ENCODE measurements at regions not wholly inside any gene's neighbourhood (a gene's known extent, or its start where the extent isn't known, plus 50 kb on each side); places are given as distances from the start of the nearest gene placed in this dataset.
A peak's percentile ranks its signal among the peaks of the same experiment; 100 is the strongest.

GRCh38 chr1:82158981-82159380 lies 358.2 kb downstream of the ADGRL2 start:
- H3K4me2 ChIP-seq (ENCODE audit: insufficient read depth, low read length) = no peak overlapping the region
- H3K79me2 ChIP-seq (ENCODE audit: insufficient read depth, low read length) = no peaks in the 10 kb centered on the region
- no peak overlapping the region for H3K27ac ChIP-seq (ENCODE audit: low read depth, low read length)
- no peaks in the 10 kb centered on the region for H4K20me1 ChIP-seq (ENCODE audit: insufficient read depth, low read length)
- TF ChIP-seq CTCF (IDR thresholded peaks at IDR 0.05; ENCODE audit: extremely low read depth, low read depth, low read length) = no peak
- H3K4me1 ChIP-seq (ENCODE audit: insufficient read depth, low read length) = no peaks in the 10 kb centered on the region
- no peak for DNase-seq (ENCODE audit: insufficient read length, low spot score, missing footprints)
- no peaks in the 10 kb centered on the region for H3K27me3 ChIP-seq (ENCODE audit: insufficient read depth, low read length)
- no peaks in the 10 kb centered on the region for H3K36me3 ChIP-seq (ENCODE audit: insufficient read depth, low read length)
- H2AFZ ChIP-seq (ENCODE audit: low read length) = no peak overlapping the region
- no peaks in the 10 kb centered on the region for H3K9me3 ChIP-seq (ENCODE audit: low read depth, low read length)
- H3K4me3 ChIP-seq (ENCODE audit: insufficient read depth, low read length) = no peak overlapping the region

- Histone ChIP-seq H3K9me3 (ENCODE audit: low read depth, low read length) (no peaks in the 10 kb centered on the region), H3K4me1 (ENCODE audit: insufficient read depth, low read length) (no peaks in the 10 kb centered on the region), H3K4me2 (ENCODE audit: insufficient read depth, low read length) (no peak overlapping the region), H4K20me1 (ENCODE audit: insufficient read depth, low read length) (no peaks in the 10 kb centered on the region), H3K36me3 (ENCODE audit: insufficient read depth, low read length) (no peaks in the 10 kb centered on the region), H3K79me2 (ENCODE audit: insufficient read depth, low read length) (no peaks in the 10 kb centered on the region), H3K27me3 (ENCODE audit: insufficient read depth, low read length) (no peaks in the 10 kb centered on the region), H3K27ac (ENCODE audit: low read depth, low read length) (no peak overlapping the region), H3K4me3 (ENCODE audit: insufficient read depth, low read length) (no peak overlapping the region), H2AFZ (ENCODE audit: low read length) (no peak overlapping the region)
- DNase-seq (ENCODE audit: insufficient read length, low spot score, missing footprints) = no peak
- no peak for TF ChIP-seq CTCF (IDR thresholded peaks at IDR 0.05; ENCODE audit: extremely low read depth, low read depth, low read length)
Measured at GRCh38 chr1:82154219-82154970, 353.7 kb downstream of the ADGRL2 start.

GRCh38 chr1:82153752-82154151 lies 353.0 kb downstream of the ADGRL2 start:
- no peak overlapping the region for H3K4me2 ChIP-seq (ENCODE audit: insufficient read depth, low read length)
- TF ChIP-seq CTCF (IDR thresholded peaks at IDR 0.05; ENCODE audit: extremely low read depth, low read depth, low read length) = no peak
- H3K36me3 ChIP-seq (ENCODE audit: insufficient read depth, low read length) = no peaks in the 10 kb centered on the region
- no peak overlapping the region for H2AFZ ChIP-seq (ENCODE audit: low read length)
- H3K9me3 ChIP-seq (ENCODE audit: low read depth, low read length) = no peaks in the 10 kb centered on the region
- no peaks in the 10 kb centered on the region for H4K20me1 ChIP-seq (ENCODE audit: insufficient read depth, low read length)
- DNase-seq (ENCODE audit: insufficient read length, low spot score, missing footprints) = peak; percentile 29
- no peaks in the 10 kb centered on the region for H3K4me1 ChIP-seq (ENCODE audit: insufficient read depth, low read length)
- no peaks in the 10 kb centered on the region for H3K79me2 ChIP-seq (ENCODE audit: insufficient read depth, low read length)
- H3K4me3 ChIP-seq (ENCODE audit: insufficient read depth, low read length) = no peak overlapping the region
- no peak overlapping the region for H3K27ac ChIP-seq (ENCODE audit: low read depth, low read length)
- no peaks in the 10 kb centered on the region for H3K27me3 ChIP-seq (ENCODE audit: insufficient read depth, low read length)

- H2AFZ ChIP-seq (ENCODE audit: low read length) = no peak overlapping the region
- no peaks in the 10 kb centered on the region for H3K4me1 ChIP-seq (ENCODE audit: insufficient read depth, low read length)
- TF ChIP-seq CTCF (IDR thresholded peaks at IDR 0.05; ENCODE audit: extremely low read depth, low read depth, low read length) = no peak
- H3K4me3 ChIP-seq (ENCODE audit: insufficient read depth, low read length) = no peak overlapping the region
- no peaks in the 10 kb centered on the region for H4K20me1 ChIP-seq (ENCODE audit: insufficient read depth, low read length)
- H3K27ac ChIP-seq (ENCODE audit: low read depth, low read length) = no peak overlapping the region
- H3K4me2 ChIP-seq (ENCODE audit: insufficient read depth, low read length) = no peak overlapping the region
- H3K79me2 ChIP-seq (ENCODE audit: insufficient read depth, low read length) = no peaks in the 10 kb centered on the region
- DNase-seq (ENCODE audit: insufficient read length, low spot score, missing footprints) = no peak
- H3K27me3 ChIP-seq (ENCODE audit: insufficient read depth, low read length) = no peaks in the 10 kb centered on the region
- no peaks in the 10 kb centered on the region for H3K9me3 ChIP-seq (ENCODE audit: low read depth, low read length)
- H3K36me3 ChIP-seq (ENCODE audit: insufficient read depth, low read length) = no peaks in the 10 kb centered on the region
Measured at GRCh38 chr1:82153272-82153629, 352.5 kb downstream of the ADGRL2 start.
